H9 (cell line): ENCODE measurements at regions not wholly inside any gene's neighbourhood (a gene's known extent, or its start where the extent isn't known, plus 50 kb on each side); places are given as distances from the start of the nearest gene placed in this dataset.

Experiments
- DNase-seq: peaks from one replicate; pipeline ENCODE4 v3.0.0-alpha.2; 2017
- H2AFZ ChIP-seq: one replicate; pipeline ENCODE4 v1.6.1; 2013; ENCODE audit warnings: mild to moderate bottlenecking, low read length, control low read depth, moderate library complexity
- H2AK5ac ChIP-seq: 2 replicates; pipeline ENCODE4 v1.6.1; 2013; ENCODE audit warnings: low read length, control low read depth, mixed read lengths; ENCODE audit not compliant: insufficient read length
- H2BK120ac ChIP-seq: one replicate; pipeline ENCODE4 v1.6.1; 2013; ENCODE audit warnings: low read depth, mild to moderate bottlenecking, low read length, control low read depth, inconsistent platforms; ENCODE audit not compliant: poor library complexity, severe bottlenecking
- H2BK12ac ChIP-seq: 2 replicates; pipeline ENCODE4 v1.6.1; 2013; ENCODE audit warnings: low read length, control low read depth, mixed read lengths, low read depth; ENCODE audit not compliant: insufficient read length
- H2BK15ac ChIP-seq: 2 replicates; pipeline ENCODE4 v1.6.1; 2013; ENCODE audit warnings: low read depth, low read length, control low read depth
- H2BK20ac ChIP-seq: one replicate; pipeline ENCODE4 v1.6.1; 2013; ENCODE audit warnings: low read depth, mild to moderate bottlenecking, low read length, control low read depth, inconsistent platforms; ENCODE audit not compliant: poor library complexity, severe bottlenecking
- H2BK5ac ChIP-seq: 2 replicates; pipeline ENCODE4 v1.6.1; 2013; ENCODE audit warnings: low read length, control low read depth, mixed read lengths; ENCODE audit not compliant: insufficient read length
- H3K14ac ChIP-seq: 2 replicates; pipeline ENCODE4 v1.6.1; 2013; ENCODE audit warnings: low read length, control low read depth; ENCODE audit not compliant: insufficient read depth
- H3K18ac ChIP-seq: 2 replicates; pipeline ENCODE4 v1.6.1; 2013; ENCODE audit warnings: low read depth, mild to moderate bottlenecking, mixed read lengths, low read length, control low read depth; ENCODE audit not compliant: insufficient read length
- H3K23ac ChIP-seq: 2 replicates; pipeline ENCODE4 v1.6.1; 2013; ENCODE audit warnings: low read length, control low read depth, mixed read lengths, low read depth; ENCODE audit not compliant: insufficient read length
- H3K23me2 ChIP-seq: 2 replicates; pipeline ENCODE4 v1.6.1; 2013; ENCODE audit warnings: low read depth, mild to moderate bottlenecking, mixed read lengths, low read length, control low read depth; ENCODE audit not compliant: insufficient read length, poor library complexity, severe bottlenecking
- H3K27ac ChIP-seq: 2 replicates; pipeline ENCODE4 v1.5.1; 2013; ENCODE audit warnings: low read length, control low read depth, mixed read lengths, low read depth; ENCODE audit not compliant: insufficient read length
- H3K27me3 ChIP-seq: 2 replicates; pipeline ENCODE4 v1.6.1; 2013; ENCODE audit warnings: low read length, control low read depth, inconsistent platforms; ENCODE audit not compliant: insufficient read depth
- H3K4ac ChIP-seq: 2 replicates; pipeline ENCODE4 v1.6.1; 2013; ENCODE audit warnings: low read depth, mild to moderate bottlenecking, control low read depth, inconsistent platforms, low read length, moderate library complexity
- H3K4me1 ChIP-seq: 2 replicates; pipeline ENCODE4 v1.6.1; 2013; ENCODE audit warnings: low read length, control low read depth, inconsistent platforms; ENCODE audit not compliant: insufficient read depth
- H3K4me2 ChIP-seq: 2 replicates; pipeline ENCODE4 v1.6.1; 2013; ENCODE audit warnings: low read length, control low read depth, mixed read lengths; ENCODE audit not compliant: insufficient read length, insufficient read depth
- H3K56ac ChIP-seq: 2 replicates; pipeline ENCODE4 v1.6.1; 2013; ENCODE audit warnings: low read depth, mild to moderate bottlenecking, mixed read lengths, low read length, control low read depth; ENCODE audit not compliant: insufficient read length
- H3K79me1 ChIP-seq: 2 replicates; pipeline ENCODE4 v1.6.1; 2013; ENCODE audit warnings: low read depth, mild to moderate bottlenecking, moderate library complexity, low read length, control low read depth, inconsistent platforms; ENCODE audit not compliant: insufficient read depth, poor library complexity, severe bottlenecking
- H3K79me2 ChIP-seq: 2 replicates; pipeline ENCODE4 v1.6.1; 2013; ENCODE audit warnings: low read length, control low read depth, inconsistent platforms; ENCODE audit not compliant: insufficient read depth
- H3K9ac ChIP-seq: 2 replicates; pipeline ENCODE4 v1.6.1; 2013; ENCODE audit warnings: low read length, control low read depth, mixed read lengths; ENCODE audit not compliant: insufficient read length; ENCODE audit errors: extremely low read depth
- H3K9me3 ChIP-seq: one replicate; pipeline ENCODE4 v1.6.1; 2013; ENCODE audit warnings: low read depth, low read length, inconsistent platforms; ENCODE audit not compliant: control insufficient read depth
- H3T11ph ChIP-seq: one replicate; pipeline ENCODE4 v1.6.1; 2013; ENCODE audit warnings: mild to moderate bottlenecking, low read length, control low read depth, inconsistent platforms
- H4K20me1 ChIP-seq: one replicate; pipeline ENCODE4 v1.6.1; 2013; ENCODE audit not compliant: control insufficient read depth, insufficient read length, insufficient read depth
- H4K5ac ChIP-seq: 2 replicates; pipeline ENCODE4 v1.6.1; 2013; ENCODE audit warnings: low read depth, mild to moderate bottlenecking, mixed read lengths, low read length, control low read depth; ENCODE audit not compliant: insufficient read length
- H4K8ac ChIP-seq: replicated peaks from 2 replicates; pipeline ENCODE4 v1.6.1; 2013; ENCODE audit warnings: low read length, control low read depth, mixed read lengths, low read depth; ENCODE audit not compliant: insufficient read length
- H4K91ac ChIP-seq: 2 replicates; pipeline ENCODE4 v1.6.1; 2013; ENCODE audit warnings: low read depth, mild to moderate bottlenecking, moderate library complexity, mixed read lengths, low read length, control low read depth; ENCODE audit not compliant: insufficient read length
- H3K27ac Mint-ChIP-seq, 3 experiments: 2 replicates in 2 of 3; 3 replicates in 1 of 3; pipeline ENCODE4 v1.8.0; 2020 to 2021; ENCODE audit warnings: mixed read lengths in 3 of 3, mild to moderate bottlenecking in 1 of 3, moderate library complexity in 1 of 3
- H3K27me3 Mint-ChIP-seq: 2 replicates; pipeline ENCODE4 v1.8.0; 2021; ENCODE audit warnings: low read depth, mild to moderate bottlenecking, moderate library complexity, mixed read lengths
- H3K36me3 Mint-ChIP-seq, 3 experiments: 2 replicates in 2 of 3; 3 replicates in 1 of 3; pipeline ENCODE4 v1.8.0; 2020 to 2021; ENCODE audit warnings: low read depth in 3 of 3, mixed read lengths in 3 of 3; ENCODE audit not compliant: insufficient read depth in 1 of 3
- H3K4me1 Mint-ChIP-seq, 2 experiments: 2 replicates each; pipeline ENCODE4 v1.8.0; 2020; ENCODE audit warnings: mixed read lengths in 2 of 2
- H3K4me3 Mint-ChIP-seq, 2 experiments: 2 replicates in 1 of 2; 3 replicates in 1 of 2; pipeline ENCODE4 v1.8.0; 2020 to 2021; ENCODE audit warnings: mild to moderate bottlenecking in 2 of 2, mixed read lengths in 2 of 2, moderate library complexity in 1 of 2
- H3K9me3 Mint-ChIP-seq, 2 experiments: 2 replicates in 1 of 2; 3 replicates in 1 of 2; pipeline ENCODE4 v1.8.0; 2020; ENCODE audit warnings: mild to moderate bottlenecking in 2 of 2, mixed read lengths in 2 of 2, moderate library complexity in 1 of 2
- WGBS: extraction: QIAGEN DNeasy Blood & Tissue Kit; methylation state at CpG from one replicate; pipeline ENCODE4 v1.1.7; 2013; ENCODE audit warnings: missing lambda C conversion rate, low lambda C conversion rate, mixed read lengths; ENCODE audit not compliant: insufficient read length; ENCODE audit errors: extremely low coverage; 5-methylcytosine and 5-hydroxymethylcytosine counted together
- TF ChIP-seq, protein P1 (sequence below): fragments of 200-600 bp; sonication (generic); conservative IDR thresholded peaks from 3 replicates; pipeline ENCODE4 v1.8.0; 2021; ENCODE audit warnings: antibody characterized with exemption, mild to moderate bottlenecking

DNA sequence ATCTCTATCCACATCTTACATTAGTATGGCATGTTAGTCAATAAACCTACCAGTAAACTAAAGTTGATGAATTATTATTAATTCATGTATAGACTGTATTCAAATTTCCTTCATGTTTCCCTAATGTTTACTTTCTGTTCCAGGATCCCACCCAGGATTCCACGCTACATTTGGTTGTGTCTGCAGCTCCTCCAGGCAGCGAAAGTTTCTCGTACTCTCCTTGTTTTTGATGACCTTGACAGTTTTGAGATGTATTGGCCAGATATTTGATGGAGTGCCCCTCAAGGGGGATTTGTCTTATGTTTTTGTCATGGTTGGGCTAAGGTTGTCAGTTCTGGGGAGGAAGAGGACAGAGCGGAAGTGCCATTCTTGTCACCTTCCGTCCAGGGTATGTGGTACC is 445.2 kb upstream of the CDH4 start:
- no peak for DNase-seq
- Histone ChIP-seq H4K20me1 (no peaks in the 10 kb centered on the region), H2AFZ (no peak overlapping the region), H2BK5ac (no peak overlapping the region), H3K79me2 (no peaks in the 10 kb centered on the region), H4K5ac (no peak overlapping the region), H3K9me3 (no peaks in the 10 kb centered on the region), H3K23me2 (no peaks in the 10 kb centered on the region), H3K27me3 (no peaks in the 10 kb centered on the region), H3K27ac (no peak overlapping the region), H3K9ac (no peak overlapping the region), H3K23ac (no peak overlapping the region), H4K8ac (no peak overlapping the region), H2BK15ac (no peak overlapping the region), H4K91ac (no peak overlapping the region), H3K4me2 (no peak overlapping the region), H2BK120ac (no peak overlapping the region), H3K56ac (no peak overlapping the region), H3K18ac (no peak overlapping the region), H3K4me1 (peaks cover 9% of the 10 kb centered on the region; the same call in 1 of the 2 replicates), H2BK12ac (no peak overlapping the region), H3K4ac (no peak overlapping the region), H3T11ph (no peak overlapping the region), H3K79me1 (no peaks in the 10 kb centered on the region), H2AK5ac (no peak overlapping the region), H2BK20ac (no peak overlapping the region), H3K14ac (no peak overlapping the region)
- H3K4me1 Mint-ChIP-seq: peaks cover 28 to 37% of the 10 kb centered on the region in 2 experiments
- H3K27ac Mint-ChIP-seq: no peak overlapping the region
- TF ChIP-seq, protein P1, sequence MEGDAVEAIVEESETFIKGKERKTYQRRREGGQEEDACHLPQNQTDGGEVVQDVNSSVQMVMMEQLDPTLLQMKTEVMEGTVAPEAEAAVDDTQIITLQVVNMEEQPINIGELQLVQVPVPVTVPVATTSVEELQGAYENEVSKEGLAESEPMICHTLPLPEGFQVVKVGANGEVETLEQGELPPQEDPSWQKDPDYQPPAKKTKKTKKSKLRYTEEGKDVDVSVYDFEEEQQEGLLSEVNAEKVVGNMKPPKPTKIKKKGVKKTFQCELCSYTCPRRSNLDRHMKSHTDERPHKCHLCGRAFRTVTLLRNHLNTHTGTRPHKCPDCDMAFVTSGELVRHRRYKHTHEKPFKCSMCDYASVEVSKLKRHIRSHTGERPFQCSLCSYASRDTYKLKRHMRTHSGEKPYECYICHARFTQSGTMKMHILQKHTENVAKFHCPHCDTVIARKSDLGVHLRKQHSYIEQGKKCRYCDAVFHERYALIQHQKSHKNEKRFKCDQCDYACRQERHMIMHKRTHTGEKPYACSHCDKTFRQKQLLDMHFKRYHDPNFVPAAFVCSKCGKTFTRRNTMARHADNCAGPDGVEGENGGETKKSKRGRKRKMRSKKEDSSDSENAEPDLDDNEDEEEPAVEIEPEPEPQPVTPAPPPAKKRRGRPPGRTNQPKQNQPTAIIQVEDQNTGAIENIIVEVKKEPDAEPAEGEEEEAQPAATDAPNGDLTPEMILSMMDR: no peak
- peaks cover 8% of the 10 kb centered on the region for H3K27me3 Mint-ChIP-seq
- H3K4me3 Mint-ChIP-seq: no peak overlapping the region
- H3K9me3 Mint-ChIP-seq: peaks cover 22 to 25% of the 10 kb centered on the region in 2 experiments
- WGBS: no CpG with 5 or more reads among the region's 5 CpGs
- H3K36me3 Mint-ChIP-seq: peaks cover 0 to 25% (median 0%) of the 10 kb centered on the region in 3 experiments; a peak in 4 of 7 replicates
